ENCODE measurements at regions not wholly inside any gene's neighbourhood (a gene's known extent, or its start where the extent isn't known, plus 50 kb on each side); places are given as distances from the start of the nearest gene placed in this dataset.

GRCh38 chr21:28436286-28436932 is 556.3 kb downstream of the LTN1 start:
- TF ChIP-seq FOXA1 (IDR thresholded peaks at IDR 0.05) = no peak
- TF ChIP-seq FOXM1 (IDR thresholded peaks at IDR 0.05; ENCODE audit: borderline replicate concordance) = no peak
- no peak for TF ChIP-seq FOXK2 (IDR thresholded peaks at IDR 0.05)
- no peak for TF ChIP-seq SP1 (IDR thresholded peaks at IDR 0.05)
- no peak for TF ChIP-seq NFRKB (IDR thresholded peaks at IDR 0.05)
- TF ChIP-seq, protein P1, sequence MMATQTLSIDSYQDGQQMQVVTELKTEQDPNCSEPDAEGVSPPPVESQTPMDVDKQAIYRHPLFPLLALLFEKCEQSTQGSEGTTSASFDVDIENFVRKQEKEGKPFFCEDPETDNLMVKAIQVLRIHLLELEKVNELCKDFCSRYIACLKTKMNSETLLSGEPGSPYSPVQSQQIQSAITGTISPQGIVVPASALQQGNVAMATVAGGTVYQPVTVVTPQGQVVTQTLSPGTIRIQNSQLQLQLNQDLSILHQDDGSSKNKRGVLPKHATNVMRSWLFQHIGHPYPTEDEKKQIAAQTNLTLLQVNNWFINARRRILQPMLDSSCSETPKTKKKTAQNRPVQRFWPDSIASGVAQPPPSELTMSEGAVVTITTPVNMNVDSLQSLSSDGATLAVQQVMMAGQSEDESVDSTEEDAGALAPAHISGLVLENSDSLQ (IDR thresholded peaks at IDR 0.05) = no peak
- TF ChIP-seq LEF1 (IDR thresholded peaks at IDR 0.05; ENCODE audit: borderline replicate concordance) = no peak
- no peak for TF ChIP-seq L3MBTL2 (conservative IDR thresholded peaks at IDR 0.05)
- TF ChIP-seq ELF4 (IDR thresholded peaks at IDR 0.05) = no peak

Measured in HEK293T (cell line).